HG02884 (cell line): ENCODE measurements at regions not wholly inside any gene's neighbourhood (a gene's known extent, or its start where the extent isn't known, plus 50 kb on each side); places are given as distances from the start of the nearest gene placed in this dataset.
"Not testable (repeated sequence)": the region's sequence is repeated elsewhere in the genome, so short reads cannot be mapped to it uniquely, and the experiment has no call there.

Experiments
- ATAC-seq: cut with Tn5 transposase; IDR thresholded peaks from one replicate; pipeline ENCODE4 v1.9.1; 2021; ENCODE audit warnings: mild to moderate bottlenecking, moderate library complexity; ENCODE audit not compliant: unreplicated experiment

DNA sequence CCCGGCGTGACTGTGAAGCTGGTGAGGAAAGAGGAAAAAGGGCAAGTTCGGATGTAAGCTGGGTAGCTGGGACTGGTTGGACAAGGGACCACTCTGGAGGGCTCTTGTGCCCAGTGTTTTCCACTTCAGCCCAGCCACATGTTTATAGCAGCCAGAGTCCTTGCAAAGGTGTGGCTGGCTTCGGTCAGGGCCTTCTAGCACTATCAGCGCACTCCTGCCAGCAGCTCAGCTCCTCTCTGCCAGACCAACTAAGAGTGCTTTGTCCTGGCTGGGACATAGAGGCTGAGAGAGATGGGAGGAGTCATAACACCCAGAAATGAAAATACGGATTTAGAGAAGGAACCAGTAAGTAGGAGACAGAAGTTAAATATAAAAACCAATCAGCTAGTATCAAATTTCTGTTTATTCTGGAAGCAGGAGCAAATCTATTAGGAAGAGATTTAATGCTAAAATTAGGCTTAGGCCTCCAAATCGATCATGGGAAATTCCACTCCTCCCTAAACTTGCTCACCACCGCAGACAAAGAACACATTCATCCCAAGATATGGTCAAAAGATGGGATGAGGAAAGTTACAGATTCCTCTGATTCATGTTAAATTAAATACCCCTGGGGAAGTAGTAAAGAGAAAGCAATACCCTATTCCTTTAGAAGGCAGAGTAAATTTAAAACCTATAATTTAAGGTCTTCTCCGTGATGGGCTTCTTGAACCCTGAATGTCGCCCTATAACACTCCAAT, 135.0 kb downstream of the RALA start:
- ATAC-seq: no peak

DNA sequence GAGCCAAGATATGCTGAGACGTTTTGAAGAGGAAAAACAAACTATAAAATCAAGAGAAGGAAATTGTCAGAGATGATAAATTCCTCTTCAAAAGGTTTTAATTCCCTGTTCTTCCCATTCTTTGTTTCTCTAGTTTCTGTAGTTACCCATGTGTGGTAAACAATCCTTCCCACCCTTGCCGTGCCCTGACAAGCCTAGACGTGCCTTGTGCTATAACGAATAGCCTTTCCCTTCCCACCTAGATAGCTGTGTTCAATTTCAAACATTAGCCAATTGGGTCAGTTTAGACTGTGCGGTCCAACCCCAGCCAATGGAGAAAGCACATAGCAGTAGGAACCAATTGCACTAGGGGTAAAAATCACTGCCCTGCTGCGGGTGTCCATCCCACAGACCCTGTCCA, 138.1 kb downstream of the RALA start:
- ATAC-seq: no peak

DNA sequence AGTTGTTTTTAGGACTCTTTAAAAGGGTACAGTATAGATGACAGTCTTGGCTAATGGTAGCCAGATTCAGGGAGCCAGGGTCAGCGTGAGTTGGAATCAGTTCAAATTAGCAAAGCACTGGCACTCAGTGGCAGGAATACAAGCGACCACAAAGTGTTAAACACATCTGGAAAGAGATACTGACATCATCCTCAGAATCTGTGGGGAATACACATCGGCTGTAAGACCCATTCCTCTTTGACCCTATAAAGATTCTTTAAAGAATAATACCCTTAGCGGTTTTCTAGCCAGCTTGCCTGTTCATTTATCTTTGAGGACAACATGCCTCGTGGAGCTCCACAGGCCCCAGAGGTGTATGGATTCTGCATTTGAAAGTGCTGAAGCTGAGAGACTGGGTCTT, 139.1 kb downstream of the RALA start:
- ATAC-seq: not testable (repeated sequence)

DNA sequence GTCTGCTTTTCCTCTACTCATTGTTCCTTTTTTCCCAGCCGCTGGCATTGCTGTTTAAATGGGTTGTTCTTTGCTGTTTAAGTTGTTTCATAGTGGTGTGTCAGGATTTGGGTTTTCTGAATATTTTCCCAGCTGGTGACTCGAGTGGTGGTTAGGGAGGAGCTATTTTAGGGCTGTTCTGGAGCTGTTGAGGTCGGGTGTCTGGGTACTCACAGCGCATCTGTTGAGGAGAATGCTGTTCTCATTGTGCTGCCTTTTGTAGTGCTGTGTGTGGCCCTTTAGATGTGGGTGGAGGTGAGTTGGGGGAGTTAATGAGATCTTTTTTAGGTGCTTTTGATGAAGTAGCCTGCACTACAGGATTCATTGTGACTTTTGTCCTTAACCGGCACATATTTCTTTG, 139.5 kb downstream of the RALA start:
- ATAC-seq: not testable (repeated sequence)

DNA sequence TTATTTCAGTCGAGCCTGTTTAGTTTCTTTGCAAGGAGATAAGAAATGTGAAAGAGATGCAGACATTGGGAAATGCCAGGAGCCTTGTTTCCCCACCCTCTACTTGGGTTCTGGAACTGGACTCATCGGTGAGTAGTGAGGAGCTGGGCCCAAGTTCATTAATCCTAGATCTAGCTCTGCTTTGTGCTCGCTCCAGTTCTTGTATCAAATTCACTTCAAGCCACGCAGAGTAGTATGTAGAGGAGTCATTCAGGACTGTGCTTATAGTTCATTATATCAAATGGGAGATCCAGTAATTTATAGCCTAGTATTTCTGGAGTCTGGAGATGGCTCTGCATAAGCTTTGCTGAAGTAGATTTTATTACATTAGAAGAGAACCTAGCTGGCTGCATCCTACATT, 142.5 kb downstream of the RALA start:
- ATAC-seq: not testable (repeated sequence)

DNA sequence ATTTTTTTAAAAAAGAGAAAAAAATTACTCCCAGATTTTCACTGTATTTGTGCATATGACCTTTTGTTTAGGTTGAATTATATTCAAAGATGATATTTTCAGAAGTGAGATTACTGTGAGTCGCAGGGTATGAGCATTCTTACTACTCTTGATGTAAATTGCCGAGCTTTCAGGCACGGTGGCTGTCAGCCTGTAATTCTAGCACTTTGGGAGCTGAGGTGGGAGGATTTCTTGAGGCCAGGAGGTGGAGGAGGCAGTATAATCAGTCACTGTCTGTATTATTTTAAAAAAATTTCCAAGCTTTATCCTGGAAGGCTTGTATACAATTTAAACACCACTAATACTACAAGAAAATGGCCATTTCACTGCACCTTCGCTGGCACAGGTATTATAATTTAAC, 145.1 kb downstream of the RALA start:
- not testable (repeated sequence) for ATAC-seq

DNA sequence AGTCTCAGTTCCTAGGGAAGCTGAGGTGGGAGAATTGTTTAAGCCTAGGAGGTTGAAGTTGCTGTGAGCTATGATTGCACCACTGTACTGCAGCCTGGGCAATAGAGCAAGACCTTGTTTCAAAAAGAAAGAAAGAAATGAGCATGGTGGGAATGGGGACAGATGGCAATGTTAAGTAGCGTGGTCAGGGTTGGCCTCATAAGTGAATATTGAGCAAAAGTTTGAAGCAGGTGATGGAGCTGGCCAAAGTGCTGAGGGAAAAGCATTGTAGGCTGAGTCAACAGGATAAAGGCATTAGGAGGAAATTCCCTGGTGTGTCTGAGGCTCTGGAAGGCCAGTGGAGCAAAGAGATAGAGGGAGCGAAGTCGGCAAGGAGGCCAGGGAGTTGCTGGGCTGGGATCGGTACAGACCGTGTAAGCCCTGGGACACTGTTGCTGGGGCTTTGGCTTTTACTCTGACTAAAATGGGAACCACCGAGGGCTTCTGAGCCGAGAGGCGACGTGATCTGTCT, 151.0 kb downstream of the RALA start:
- not testable (repeated sequence) for ATAC-seq

DNA sequence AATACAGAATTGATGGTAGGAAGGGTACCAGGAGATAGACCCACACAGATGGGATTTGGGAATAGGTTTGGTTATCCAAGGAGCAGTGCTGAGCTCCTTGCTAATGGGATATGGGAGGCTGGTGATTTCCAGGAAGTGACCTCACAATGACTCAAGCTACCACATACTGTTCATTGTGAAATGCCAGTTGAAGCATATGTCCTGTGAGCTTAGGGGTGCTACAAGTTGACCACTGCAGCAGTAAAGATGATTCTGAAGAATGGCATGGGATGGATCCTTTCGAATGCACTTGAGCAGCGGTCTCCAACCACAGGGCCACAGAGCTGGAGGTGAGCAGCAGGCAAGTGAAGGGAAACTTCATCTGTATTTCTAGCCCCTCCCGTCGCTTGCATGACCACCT, 158.2 kb downstream of the RALA start:
- not testable (repeated sequence) for ATAC-seq

DNA sequence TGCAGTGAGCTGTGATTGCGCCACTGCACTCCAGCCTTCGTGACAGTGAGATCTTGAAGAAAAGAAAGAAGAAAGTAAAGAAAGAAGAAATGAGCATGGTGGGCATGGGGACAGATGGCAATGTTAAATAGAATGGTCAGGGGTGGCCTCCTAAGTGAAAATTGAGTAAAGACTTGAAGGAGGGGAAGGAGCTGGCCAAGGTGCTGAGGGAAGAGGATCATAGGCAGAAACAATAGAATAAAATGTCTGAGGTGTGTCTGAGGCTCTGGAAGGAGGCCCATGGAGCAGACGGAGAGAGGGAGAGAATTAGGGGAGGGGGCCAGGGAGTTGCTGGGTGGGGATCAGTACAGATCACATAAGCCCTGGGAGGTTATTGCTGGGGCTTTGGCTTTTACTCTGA, 163.1 kb downstream of the RALA start:
- not testable (repeated sequence) for ATAC-seq

DNA sequence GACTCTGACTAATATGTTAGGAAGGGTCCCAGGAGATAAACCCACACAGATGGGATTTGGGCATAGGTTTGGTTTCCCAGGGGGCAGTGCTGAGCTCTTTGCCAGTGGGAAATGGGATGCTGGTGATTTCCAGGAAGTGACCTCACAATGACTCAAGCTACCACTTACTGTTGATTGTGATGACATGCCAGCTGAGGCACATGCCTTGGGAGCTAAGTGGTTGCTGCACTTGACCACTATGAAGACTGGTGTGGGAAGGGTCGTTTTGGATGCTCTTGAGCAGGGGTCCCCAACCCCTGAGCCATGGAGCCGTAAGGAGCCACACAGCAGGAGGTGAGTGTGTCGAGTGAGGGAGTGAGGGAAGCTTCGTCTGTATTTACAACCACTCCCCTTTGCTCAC, 159.0 kb upstream of the CDK13 start:
- not testable (repeated sequence) for ATAC-seq

DNA sequence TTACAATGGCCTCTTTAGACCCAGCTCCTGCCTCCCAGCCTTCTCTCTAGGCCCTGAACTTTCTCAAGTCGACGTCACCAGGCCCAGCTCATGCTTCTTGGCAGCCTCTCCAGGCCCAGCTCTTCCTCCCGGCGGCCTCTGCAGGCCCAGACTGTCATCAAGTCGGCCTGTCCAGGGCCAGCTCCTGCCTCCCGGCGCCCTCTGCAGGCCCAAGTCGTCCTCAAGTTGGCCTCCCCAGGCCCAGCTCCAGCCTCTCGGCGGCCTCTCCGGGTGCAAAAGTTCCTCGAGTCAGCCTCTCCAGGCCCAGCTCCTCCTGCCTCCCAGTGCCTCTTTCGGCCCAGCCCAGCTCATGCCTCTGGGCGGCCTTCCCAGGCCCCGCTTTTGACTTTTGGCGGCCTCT, 158.1 kb upstream of the CDK13 start:
- not testable (repeated sequence) for ATAC-seq

DNA sequence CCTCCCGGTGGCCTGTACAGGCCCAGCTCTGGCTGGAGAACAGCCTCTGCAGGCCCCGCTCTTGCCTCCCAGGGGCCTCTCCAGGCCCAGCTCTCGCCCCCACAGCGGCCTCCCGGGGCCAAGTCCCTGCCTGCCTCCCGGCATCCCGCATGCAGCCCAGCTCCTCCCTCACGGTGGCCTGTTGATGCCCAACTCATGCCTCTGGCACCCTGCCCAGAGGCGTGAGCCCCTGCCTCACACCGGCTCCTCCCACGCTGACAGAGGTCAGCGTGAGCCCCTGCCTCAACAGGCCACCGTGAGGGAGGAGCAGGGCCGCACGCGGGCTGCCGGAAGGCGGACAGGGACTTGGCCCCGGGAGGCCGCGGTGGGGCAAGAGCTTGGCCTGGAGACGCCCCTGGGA, 157.0 kb upstream of the CDK13 start:
- not testable (repeated sequence) for ATAC-seq

DNA sequence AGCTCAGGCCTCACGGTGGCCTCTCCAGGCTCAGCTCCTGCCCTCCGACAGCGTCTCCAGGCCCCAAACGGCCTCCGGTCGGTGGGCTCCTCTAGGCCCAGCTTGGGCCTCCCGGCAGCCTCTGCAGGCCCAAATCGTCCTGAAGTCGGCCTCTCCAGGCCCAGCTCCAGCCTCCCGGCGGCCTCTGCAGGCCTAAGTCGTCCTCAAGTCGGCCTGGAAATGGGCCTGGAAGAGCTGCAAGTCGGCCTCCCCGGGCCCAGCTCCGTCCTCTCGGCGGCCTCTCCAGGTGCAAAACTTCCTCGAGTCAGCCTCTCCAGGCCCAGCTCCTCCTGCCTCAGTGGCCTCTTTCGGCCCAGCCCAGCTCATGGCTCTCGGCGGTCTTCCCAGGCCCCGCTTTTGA, 156.2 kb upstream of the CDK13 start:
- not testable (repeated sequence) for ATAC-seq

DNA sequence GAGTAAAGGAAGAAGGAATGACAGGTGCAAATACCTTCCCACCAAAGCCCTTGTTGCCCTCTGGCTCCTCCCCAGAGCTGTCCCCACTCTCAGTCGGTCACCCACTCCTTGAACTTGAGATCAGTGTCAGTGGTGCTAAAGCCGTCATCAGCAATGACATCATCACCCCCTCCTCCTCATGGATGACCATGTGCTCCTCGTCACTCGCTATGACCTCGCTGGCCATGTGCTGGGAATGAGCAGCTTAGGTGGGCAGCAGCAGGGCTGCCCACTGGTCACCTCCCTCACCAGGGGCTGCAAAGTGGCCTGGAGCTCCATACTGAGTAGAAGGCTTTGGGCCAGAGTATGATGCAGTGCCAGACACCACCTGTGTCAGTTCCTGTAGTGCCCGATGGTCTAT, 153.1 kb upstream of the CDK13 start:
- not testable (repeated sequence) for ATAC-seq

DNA sequence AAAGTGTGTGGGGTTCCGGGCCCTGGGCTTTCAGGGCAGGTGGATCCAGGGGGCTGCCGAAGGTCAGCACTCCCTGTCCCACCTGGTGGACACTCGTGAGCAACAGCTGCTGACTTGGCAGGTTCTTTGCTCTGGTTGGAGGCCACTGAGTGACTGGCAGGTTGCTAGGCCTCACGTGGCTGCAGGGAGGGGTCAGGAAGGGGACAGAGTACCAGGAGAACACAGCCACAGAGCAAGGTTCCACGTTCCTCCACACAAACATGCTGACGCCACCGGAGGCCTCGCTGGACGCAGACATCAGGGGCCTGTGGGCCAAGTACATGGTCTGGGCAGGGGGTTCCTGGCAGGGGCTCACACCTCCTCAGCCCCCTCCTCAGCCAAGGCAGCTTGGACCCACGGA, 152.0 kb upstream of the CDK13 start:
- not testable (repeated sequence) for ATAC-seq

DNA sequence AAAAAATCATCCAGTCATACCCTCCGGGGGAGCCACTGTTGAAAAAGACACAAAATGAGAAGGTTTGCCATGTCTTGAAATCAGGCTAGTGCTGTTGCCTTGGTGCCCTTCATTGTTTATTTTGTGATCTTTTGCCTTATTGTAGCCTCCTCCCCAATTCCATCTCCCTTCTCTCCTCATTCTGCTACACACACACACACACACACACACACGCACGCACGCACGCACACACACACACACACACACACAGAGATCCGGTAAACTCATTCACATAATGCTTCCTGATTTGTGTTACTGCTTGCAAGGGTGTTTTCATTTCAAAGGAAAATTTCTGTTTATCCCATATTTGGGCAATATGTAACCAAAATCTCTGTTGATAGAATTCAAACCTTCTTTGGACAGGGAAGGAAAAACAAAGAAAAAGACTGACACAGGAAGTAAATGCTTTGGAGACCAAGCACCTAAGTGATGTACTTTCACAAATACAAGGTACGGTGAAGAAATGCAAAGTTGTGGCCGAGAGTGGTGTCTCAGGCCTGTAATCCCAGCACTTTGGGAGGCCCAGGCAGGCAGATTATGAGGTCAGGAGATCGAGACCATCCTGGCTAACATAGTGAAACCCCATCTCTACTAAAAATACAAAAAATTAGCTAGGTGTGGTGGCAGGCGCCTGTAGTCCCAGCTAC, 141.1 kb upstream of the CDK13 start:
- no peak for ATAC-seq

DNA sequence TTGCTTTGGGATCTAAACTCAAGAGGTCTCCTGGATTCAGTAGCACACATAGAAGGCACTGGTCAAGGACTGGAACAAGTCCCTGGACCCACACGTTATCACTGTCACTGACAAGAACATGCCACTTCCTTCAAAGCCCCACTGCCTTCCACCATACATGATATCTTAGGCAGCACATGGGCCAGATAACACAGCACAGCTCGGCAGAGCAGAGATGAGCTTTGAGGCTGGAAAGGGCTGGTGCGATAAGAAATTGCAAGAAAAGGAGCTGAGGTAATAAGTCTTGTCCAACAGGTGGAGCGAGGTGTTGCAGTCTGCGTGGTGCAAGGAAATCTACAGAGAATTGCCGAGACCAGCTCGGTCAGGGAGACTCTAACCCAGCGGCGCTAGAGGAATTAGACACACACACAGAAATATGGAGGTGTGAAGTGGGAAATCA, 139.8 kb upstream of the CDK13 start:
- ATAC-seq: no peak

DNA sequence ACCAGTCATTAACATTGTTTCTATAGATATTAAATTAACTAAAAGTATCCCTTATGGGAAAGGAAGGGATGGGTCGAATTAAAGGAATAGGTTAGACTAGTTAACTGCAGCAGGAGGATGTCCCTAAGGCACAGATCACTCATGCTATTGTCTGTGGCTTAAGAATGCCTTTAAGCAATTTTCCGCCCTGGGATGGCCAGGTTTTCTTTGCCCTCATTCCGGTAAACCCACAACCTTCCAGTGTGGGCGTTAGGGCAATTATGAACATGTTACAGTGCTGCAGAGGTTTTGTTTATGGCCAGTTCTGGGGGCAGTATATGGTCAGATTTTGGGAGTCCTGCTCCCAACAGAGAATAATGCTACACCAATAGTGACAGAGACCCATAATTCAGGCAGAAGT, 139.3 kb upstream of the CDK13 start:
- ATAC-seq: no peak

DNA sequence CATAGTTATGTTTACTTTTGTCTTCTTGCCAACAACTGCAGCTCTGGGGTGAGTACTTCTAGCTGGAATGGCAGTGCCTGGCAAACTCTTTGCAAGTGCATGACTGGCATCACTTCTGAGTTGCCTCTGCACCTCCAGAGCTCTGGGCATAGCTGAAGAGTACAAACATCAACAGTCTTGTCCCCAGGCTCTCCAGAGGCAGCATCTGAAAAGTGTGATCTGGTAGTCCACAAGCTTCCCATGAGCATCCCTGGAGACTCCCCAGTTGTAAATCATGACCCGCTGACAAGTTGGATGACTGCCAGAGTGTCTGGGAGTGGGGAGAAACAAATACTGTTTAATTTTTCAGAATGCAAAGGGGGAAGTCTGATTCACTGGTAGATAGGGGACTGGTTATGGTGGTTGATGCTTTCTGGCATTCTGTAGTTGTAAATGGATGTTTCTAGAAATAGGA, 138.9 kb upstream of the CDK13 start:
- no peak for ATAC-seq

DNA sequence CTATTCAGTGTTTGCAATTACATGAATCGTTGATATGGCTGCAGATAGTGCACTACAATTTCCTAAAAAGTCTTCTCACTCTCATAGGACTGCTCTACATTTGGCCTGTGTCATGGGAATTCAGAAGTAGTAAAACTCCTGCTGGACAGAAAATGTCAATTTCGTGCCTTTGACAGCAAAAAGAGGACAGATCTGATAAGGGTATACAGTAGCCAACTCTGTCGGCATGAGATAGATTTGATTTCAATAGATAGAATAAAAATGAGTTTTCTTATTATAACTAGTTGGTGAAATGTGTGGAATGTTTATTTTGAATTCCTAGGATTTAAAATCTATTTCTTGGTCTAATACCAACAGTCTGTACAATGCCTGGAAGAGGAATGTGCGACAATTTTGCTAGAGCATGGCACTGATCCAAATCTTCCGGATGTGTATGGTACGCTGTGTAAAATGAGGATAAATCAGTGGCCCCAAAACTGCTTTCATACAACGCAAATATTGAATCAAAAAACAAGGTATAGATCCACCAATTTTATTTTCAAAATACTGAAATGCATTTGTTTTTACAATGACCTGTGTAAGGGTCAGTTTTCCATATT, 133.5 kb upstream of the CDK13 start:
- no peak for ATAC-seq

DNA sequence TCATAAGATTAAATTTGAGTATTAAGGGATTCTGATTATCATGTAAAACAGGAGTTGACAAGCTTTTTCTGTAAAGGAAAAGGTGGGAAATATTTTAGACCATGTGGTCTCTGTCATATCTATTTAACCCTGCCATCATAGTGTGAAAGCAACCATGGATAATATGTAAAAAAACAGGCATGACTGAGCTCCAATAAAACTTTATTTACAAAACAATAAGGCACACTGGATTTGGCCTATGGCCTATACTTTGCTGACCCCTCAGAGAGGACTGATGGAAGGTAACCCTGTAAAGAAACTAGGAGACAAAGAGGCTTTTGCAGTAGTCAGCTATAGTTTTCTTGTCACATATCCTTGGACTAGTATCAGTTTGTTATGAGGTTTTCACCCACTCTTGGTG, 130.5 kb upstream of the CDK13 start:
- ATAC-seq: no peak
